Cardiac fibroblast (primary cell): ENCODE measurements at regions not wholly inside any gene's neighbourhood (a gene's known extent, or its start where the extent isn't known, plus 50 kb on each side); places are given as distances from the start of the nearest gene placed in this dataset.

Source experiments
- DNase-seq, 2 donors: peaks; one replicate each; pipeline versions ENCODE4 v3.0.0 to v3.0.0-alpha.2; 2010; ENCODE audit warnings: low read depth in 2 of 2
- H3K4me3 ChIP-seq, 2 donors: replicated peaks in 1 of 2; 1 replicate in 1 of 2; 2 replicates in 1 of 2; pipeline ENCODE4 v1.5.1; 2011; ENCODE audit warnings: low read depth in 2 of 2, low read length in 2 of 2, mild to moderate bottlenecking in 2 of 2, moderate library complexity in 1 of 2
- TF ChIP-seq, protein P1 (sequence below): IDR thresholded peaks from one replicate; pipeline ENCODE4 v1.5.1; 2011; ENCODE audit warnings: low read depth, mild to moderate bottlenecking, low read length, inconsistent platforms

DNA sequence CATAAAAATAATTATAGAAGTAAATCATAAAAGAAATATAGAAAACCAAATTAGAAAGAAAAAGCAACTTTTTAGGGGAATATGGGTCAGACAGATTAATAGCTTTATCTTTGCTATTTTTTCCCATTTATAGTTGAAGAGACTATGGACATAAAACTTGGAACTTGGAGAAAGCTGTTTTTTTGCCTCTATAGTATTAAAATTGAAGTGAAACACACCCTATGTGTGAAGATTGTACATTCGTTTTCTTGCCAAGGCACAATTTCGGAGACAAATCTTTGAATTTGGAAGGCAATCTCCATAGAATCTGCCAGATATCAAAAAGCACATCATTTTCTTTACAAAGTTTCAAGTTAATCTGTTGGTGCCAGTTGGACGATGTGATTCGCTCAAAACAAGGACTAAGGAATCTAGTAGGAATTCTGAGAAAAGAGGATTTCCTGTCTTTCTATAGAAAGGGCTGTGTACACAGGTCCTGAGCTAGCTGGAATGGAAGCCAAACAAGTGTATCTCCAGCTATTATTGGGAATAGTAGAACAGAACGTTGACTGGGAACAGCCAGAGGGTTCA is 156.3 kb downstream of the SLC7A11 start:
- DNase-seq = no peak
- TF ChIP-seq, protein P1, sequence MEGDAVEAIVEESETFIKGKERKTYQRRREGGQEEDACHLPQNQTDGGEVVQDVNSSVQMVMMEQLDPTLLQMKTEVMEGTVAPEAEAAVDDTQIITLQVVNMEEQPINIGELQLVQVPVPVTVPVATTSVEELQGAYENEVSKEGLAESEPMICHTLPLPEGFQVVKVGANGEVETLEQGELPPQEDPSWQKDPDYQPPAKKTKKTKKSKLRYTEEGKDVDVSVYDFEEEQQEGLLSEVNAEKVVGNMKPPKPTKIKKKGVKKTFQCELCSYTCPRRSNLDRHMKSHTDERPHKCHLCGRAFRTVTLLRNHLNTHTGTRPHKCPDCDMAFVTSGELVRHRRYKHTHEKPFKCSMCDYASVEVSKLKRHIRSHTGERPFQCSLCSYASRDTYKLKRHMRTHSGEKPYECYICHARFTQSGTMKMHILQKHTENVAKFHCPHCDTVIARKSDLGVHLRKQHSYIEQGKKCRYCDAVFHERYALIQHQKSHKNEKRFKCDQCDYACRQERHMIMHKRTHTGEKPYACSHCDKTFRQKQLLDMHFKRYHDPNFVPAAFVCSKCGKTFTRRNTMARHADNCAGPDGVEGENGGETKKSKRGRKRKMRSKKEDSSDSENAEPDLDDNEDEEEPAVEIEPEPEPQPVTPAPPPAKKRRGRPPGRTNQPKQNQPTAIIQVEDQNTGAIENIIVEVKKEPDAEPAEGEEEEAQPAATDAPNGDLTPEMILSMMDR = no peak
- H3K4me3 ChIP-seq = no peak overlapping the region

DNA sequence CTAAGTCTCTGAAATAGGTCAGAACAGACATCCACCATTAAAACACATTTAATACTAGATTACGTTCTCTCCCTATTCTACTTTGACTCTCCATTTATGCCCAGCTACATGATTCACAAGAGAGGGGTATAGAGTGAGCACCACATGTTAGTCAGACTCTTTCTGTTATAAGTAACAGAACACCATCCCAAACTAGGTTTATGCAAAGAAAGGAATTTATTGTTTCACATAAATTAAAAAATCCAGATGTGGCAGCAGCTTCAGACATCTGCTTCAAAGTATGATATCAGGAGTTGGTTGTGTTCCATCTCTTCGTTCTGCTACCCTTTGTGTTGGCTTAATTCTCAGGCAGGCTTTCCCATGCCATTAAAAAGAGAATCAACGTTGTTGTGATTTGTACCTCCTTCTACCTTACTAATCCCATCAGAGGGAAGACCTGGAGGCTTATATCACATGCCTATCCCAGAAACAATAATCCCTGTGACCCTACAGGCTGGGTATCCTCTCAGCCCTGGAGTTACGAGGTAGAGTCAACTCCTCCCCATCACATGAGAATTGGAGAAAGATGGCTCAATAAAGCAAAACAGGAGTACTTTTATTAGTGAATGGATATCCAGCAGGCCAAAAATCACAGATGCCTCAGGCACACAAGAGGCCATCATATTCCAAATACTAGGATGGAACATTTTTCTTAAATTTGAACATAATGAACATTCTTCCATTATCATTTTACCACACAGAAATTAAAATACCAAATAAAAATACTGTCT is 163.2 kb downstream of the SLC7A11 start:
- H3K4me3 ChIP-seq = no peak overlapping the region
- TF ChIP-seq, protein P1 = no peak
- no peak for DNase-seq

DNA sequence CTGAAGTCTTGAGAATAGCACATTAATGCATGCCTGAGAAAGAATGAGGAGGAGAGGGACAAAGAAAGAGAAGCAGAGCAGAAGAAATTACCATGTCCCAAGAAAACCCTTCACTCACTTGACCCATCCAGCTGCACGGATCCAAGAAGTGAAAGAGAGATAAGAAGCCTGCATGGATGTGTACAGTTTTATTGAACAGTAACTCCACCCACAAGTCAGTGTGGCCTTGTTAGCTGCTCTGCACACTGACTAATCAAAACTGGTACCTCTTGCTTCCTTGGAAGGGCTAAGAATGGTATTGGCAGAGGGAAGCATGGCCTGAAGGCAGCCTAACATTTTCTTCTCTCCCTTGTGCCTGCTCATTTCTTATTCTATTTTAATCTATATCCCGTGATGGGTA is 163.9 kb downstream of the SLC7A11 start:
- H3K4me3 ChIP-seq = no peak overlapping the region
- DNase-seq = no peak
- TF ChIP-seq, protein P1 = no peak

DNA sequence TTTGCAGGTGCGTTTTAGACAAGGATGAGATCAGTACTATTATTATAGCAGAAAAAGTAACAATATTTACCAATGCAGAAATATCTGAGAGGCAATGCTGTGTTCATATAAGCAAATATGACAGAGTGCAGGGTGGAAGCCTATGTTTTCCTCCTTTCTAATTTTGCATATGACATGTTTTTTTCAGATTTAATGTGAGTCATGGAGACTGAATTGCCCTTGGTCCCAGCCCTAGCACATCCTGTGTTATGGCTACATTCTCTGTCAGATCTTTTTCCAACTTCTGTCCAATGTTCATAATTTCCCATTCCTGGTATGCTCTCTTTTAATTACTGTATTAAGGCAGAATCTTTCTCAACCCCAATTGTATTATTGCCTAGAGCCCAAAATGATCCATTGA is 165.6 kb downstream of the SLC7A11 start:
- no peak overlapping the region for H3K4me3 ChIP-seq
- TF ChIP-seq, protein P1 = no peak
- no peak for DNase-seq

DNA sequence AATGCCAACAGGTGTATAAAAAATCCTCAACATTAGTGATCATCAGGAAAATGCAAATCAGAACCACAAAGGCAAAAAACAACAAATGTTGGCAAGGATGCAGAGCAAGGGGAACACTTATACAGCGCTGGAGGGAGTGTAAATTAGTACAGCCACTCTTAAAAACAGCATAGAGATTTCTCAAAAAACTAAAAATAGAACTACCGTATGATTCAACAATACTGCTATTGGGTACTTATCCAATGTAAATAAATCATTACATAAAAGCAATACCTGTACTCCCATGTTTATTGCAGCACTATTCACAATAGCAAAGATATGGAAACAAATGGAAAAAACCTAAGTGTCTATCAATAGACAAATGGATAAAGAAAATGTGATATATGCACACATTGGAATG is 171.3 kb downstream of the SLC7A11 start:
- no peak for DNase-seq
- H3K4me3 ChIP-seq = no peak overlapping the region
- TF ChIP-seq, protein P1 = no peak

DNA sequence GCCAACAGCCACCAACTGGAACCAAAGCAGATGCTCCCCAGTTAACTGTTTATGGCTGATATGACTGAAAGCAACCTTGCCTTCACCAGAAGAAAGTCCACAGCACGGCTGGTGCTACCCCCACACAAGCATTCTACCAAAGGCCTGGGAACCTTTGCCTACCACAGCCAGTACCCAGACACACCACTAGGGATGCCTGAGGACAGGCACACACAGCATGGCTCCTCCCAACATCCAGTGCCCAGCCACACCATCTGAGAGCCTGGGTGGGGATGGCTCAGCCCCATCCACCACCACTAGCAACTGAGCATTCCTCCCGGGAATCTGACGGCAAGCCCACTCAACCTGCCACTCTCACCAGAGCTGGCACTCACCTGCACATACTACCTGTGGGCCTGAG is 178.6 kb downstream of the SLC7A11 start:
- H3K4me3 ChIP-seq = no peak overlapping the region
- TF ChIP-seq, protein P1 = peak; percentile 19
- no peak for DNase-seq
